GM21825 (cell line): ENCODE measurements at regions not wholly inside any gene's neighbourhood (a gene's known extent, or its start where the extent isn't known, plus 50 kb on each side); places are given as distances from the start of the nearest gene placed in this dataset.

Source experiments
- ATAC-seq: cut with Tn5 transposase; IDR thresholded peaks from one replicate; pipeline ENCODE4 v1.9.1; 2021; ENCODE audit warnings: mild to moderate bottlenecking, moderate library complexity; ENCODE audit not compliant: unreplicated experiment

DNA sequence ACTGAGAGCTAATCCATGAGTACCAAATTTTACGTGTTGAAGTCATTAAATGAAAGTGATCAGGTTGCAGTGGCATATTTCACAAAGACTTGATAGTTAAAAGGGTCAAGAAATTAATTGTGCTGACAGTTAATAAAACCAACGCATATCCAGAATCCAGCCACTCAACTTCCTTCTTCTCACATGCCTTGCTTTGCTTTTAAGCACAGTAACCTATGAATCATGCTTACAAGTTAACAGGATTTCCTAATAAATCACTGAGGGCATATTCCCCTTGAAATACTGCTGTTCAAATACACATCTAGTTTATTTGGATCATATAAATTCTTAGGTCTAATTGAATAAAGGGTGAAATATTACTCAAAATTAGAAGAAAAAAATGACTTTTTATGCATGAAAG, 801.5 kb upstream of the EPHA6 start:
- ATAC-seq = no peak

DNA sequence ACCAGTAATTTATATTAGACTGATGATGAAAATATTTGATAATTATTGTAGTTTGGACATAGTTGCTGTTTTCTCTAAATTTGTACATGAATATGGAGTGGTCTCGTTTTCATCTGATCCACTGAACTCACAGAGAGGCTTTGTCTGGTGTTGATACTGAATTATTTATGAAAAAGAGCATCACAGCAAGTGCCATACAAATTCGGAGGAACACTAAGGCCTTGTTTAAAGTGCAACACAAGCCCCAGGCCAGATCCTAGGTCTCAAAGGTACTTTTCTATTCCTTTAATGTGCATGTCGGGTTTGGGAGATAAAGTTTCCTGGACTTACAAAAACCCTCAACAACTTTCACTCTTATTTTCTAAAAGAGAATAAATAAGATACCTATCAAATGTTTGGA, 796.8 kb upstream of the EPHA6 start:
- ATAC-seq = no peak

GRCh38 chr3:96022676-96023075, 791.7 kb upstream of the EPHA6 start:
- ATAC-seq = no peak

GRCh38 chr3:96027718-96028117, 786.7 kb upstream of the EPHA6 start:
- no peak for ATAC-seq

DNA sequence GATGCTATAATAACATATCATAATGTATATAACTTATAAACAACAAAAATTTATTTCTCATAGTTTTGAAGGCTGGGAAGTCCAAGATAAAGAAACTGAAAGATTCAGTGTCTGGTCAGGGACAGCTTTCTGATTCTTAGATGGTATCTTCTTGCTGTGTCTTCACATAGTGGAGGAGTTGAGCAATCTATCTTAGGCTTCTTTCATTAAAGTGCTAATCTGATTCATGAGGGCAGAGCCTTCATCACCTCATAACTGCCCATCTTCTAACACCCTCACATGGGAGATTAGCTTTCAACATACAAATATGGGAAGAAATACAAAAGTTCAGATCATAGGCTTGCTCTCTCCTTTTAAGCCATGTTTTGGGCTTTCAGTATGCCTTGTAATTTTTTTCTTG, 774.8 kb upstream of the EPHA6 start:
- no peak for ATAC-seq

GRCh38 chr3:96059301-96059700, 755.1 kb upstream of the EPHA6 start:
- no peak for ATAC-seq

DNA sequence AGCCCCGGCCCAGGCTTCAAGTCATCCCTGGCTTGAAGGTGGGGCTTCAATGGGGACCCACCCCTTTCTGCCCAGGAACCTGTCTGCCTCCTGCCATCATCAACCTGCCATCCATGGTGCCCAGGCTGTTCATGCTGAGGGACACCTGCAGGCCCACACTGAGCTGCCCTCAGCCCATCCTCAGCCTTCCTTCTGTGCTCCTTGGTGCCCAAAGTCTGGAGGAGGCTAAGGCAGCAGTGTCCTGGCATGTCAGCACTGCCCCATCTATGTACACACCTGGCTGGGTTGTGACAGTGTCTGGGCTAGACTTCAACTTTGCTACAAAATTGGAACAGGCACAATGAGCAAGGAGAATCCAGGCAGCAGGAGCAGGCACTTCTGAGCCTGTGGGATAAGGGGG, 745.3 kb upstream of the EPHA6 start:
- ATAC-seq = no peak

DNA sequence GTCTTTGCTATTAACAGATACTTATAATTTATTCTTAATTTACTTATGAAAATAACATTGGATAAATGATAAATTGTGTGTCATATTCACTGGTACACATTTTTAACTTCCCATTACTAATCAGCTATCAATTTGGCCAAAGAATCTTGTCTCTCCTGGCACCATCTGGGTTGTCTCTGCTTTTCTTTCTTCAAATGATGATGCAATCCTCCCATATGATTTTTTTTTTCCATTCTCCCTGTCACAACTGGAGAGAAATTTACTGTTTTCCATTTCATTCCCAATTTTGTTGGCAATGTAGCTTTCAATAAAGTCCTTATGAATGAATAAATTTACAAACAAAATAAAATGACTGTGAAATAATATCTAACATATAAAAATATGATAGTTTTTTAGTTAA, 743.7 kb upstream of the EPHA6 start:
- no peak for ATAC-seq

- ATAC-seq = no peak
These were observed 743.3 kb upstream of the EPHA6 start for GRCh38 chr3:96071097-96071496.

DNA sequence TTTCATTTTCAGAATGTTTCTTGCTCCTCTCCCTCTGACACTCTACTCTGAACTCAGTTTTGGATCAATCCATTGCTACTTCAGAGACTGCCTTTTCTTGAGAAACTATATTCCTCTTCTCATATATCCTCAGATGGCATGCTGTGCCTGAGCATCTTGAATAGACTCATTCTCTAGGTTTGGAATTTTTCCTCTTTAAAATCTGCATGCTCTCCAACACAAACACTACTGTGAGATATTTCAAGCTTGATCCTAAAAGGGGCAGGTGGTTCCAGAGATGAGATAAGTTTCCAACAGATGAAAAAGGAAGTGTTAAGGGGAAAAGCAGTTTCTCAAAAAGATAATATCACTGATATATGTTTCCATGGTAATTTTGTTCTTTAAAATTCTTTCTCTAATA, 742.2 kb upstream of the EPHA6 start:
- ATAC-seq = no peak

- ATAC-seq = no peak
These were observed 730.8 kb upstream of the EPHA6 start for GRCh38 chr3:96083610-96084009.

GRCh38 chr3:96086018-96086417, 728.4 kb upstream of the EPHA6 start:
- no peak for ATAC-seq

DNA sequence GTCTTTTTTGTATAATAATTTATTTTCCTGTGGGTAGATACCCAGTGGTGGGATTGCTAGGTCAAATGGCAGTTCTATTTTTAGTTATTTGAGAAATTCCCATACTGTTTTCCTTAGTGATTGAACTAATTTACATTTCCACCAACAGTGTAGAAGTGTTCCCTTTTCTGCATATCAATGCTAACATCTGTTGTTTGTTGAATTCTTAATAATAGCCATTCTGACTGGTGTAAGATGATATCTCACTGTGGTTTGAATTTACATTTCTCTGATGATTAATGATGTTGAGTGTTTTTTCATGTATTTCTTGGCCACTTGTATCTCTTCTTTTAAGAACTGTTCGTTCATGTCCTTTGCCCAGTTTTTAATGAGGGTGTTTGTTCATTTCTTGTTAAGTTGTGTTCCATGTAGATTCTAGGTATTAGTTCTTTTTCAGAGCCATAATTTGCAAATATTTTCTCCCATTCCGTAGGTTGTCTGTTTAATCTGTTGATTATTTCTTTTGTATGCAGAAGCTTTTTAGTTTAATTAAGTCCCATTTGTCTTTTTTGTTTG, 713.3 kb upstream of the EPHA6 start:
- no peak for ATAC-seq

- ATAC-seq = no peak
These were observed 707.7 kb upstream of the EPHA6 start for GRCh38 chr3:96106701-96107100.
